ENCODE measurements at regions not wholly inside any gene's neighbourhood (a gene's known extent, or its start where the extent isn't known, plus 50 kb on each side); places are given as distances from the start of the nearest gene placed in this dataset.

GRCh38 chr3:162117961-162118360 lies 621.4 kb downstream of the OTOL1 start:
- Histone ChIP-seq H4K5ac (ENCODE audit: low read length) (no peak overlapping the region), H2BK15ac (replicated peaks; ENCODE audit: low read depth) (no peak overlapping the region), H3K4me3 (ENCODE audit: low read length) (no peak overlapping the region), H3K9ac (ENCODE audit: low read length) (no peak overlapping the region), H2BK5ac (ENCODE audit: low read length) (no peak overlapping the region), H3K79me1 (ENCODE audit: low read length) (no peaks in the 10 kb centered on the region), H3K4me2 (ENCODE audit: low read length) (no peak overlapping the region), H3K27me3 (ENCODE audit: insufficient read depth, low read length, poor library complexity) (no peaks in the 10 kb centered on the region), H3K36me3 (ENCODE audit: control insufficient read depth, insufficient read depth, low read length) (no peaks in the 10 kb centered on the region), H3K56ac (ENCODE audit: low read length) (no peak overlapping the region), H3K4me1 (ENCODE audit: control insufficient read depth, low read depth, low read length) (no peaks in the 10 kb centered on the region), H3K4ac (ENCODE audit: low read depth, low read length) (no peak overlapping the region), H3K27ac (ENCODE audit: low read depth, low read length) (no peak overlapping the region), H4K8ac (ENCODE audit: low read depth, low read length) (no peak overlapping the region), H3K79me2 (ENCODE audit: control insufficient read depth, insufficient read depth, low read length) (no peaks in the 10 kb centered on the region), H3K23ac (ENCODE audit: low read length) (no peak overlapping the region), H2BK120ac (ENCODE audit: low read depth, low read length) (no peak overlapping the region), H3K18ac (ENCODE audit: low read length) (no peak overlapping the region), H2AK5ac (ENCODE audit: low read length) (no peak overlapping the region)
- no peak for DNase-seq
- no CpG with 5 or more reads among the region's 1 CpG for WGBS (ENCODE audit: extremely low coverage, insufficient coverage, low lambda C conversion rate)

- H3K56ac ChIP-seq (ENCODE audit: low read length) = no peak overlapping the region
- no CpG with 5 or more reads among the region's 2 CpGs for WGBS (ENCODE audit: extremely low coverage, insufficient coverage, low lambda C conversion rate)
- no peak overlapping the region for H4K8ac ChIP-seq (ENCODE audit: low read depth, low read length)
Observed at GRCh38 chr3:162119651-162120050, 623.0 kb downstream of the OTOL1 start.

DNA sequence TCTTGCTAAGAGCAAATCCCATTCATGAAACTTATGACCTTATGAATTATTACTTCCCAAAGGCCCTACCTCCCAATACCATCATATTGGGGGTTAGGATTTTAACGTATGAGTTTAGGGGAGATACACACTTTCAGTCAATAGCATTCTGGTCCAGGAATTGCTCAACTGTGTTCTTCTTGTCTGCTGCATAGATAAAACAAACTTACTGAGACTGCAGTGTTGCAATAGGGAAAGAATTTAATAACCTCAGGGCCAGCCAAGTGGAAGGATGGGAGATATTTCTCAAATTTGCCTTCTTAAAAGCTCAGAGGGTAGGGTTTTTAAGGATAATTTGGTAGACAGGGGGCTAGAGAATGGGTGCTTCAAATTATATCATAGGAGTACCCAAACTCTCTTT lies 625.8 kb downstream of the OTOL1 start:
- no peaks in the 10 kb centered on the region for H3K79me2 ChIP-seq (ENCODE audit: control insufficient read depth, insufficient read depth, low read length)
- no peak for DNase-seq
- no peak overlapping the region for H3K23ac ChIP-seq (ENCODE audit: low read length)
- H3K79me1 ChIP-seq (ENCODE audit: low read length) = no peaks in the 10 kb centered on the region
- H3K4me3 ChIP-seq (ENCODE audit: low read length) = no peak overlapping the region
- H3K36me3 ChIP-seq (ENCODE audit: control insufficient read depth, insufficient read depth, low read length) = no peaks in the 10 kb centered on the region
- no peak overlapping the region for H3K27ac ChIP-seq (ENCODE audit: low read depth, low read length)
- no CpG with 5 or more reads among the region's 1 CpG for WGBS (ENCODE audit: extremely low coverage, insufficient coverage, low lambda C conversion rate)
- no peak overlapping the region for H3K9ac ChIP-seq (ENCODE audit: low read length)
- H4K8ac ChIP-seq (ENCODE audit: low read depth, low read length) = no peak overlapping the region
- no peaks in the 10 kb centered on the region for H3K27me3 ChIP-seq (ENCODE audit: insufficient read depth, low read length, poor library complexity)
- H3K4ac ChIP-seq (ENCODE audit: low read depth, low read length) = no peak overlapping the region
- no peak overlapping the region for H2BK120ac ChIP-seq (ENCODE audit: low read depth, low read length)
- no peak overlapping the region for H3K4me2 ChIP-seq (ENCODE audit: low read length)
- no peak overlapping the region for H3K56ac ChIP-seq (ENCODE audit: low read length)
- no peak overlapping the region for H2BK5ac ChIP-seq (ENCODE audit: low read length)
- H4K5ac ChIP-seq (ENCODE audit: low read length) = no peak overlapping the region
- H2BK15ac ChIP-seq (replicated peaks; ENCODE audit: low read depth) = no peak overlapping the region
- no peaks in the 10 kb centered on the region for H3K4me1 ChIP-seq (ENCODE audit: control insufficient read depth, low read depth, low read length)
- no peak overlapping the region for H3K18ac ChIP-seq (ENCODE audit: low read length)
- no peak overlapping the region for H2AK5ac ChIP-seq (ENCODE audit: low read length)

More at GRCh38 chr3:162119651-162120050, 623.0 kb downstream of the OTOL1 start:
- H2BK5ac ChIP-seq (ENCODE audit: low read length) = no peak overlapping the region
- H3K27ac ChIP-seq (ENCODE audit: low read depth, low read length) = no peak overlapping the region
- H3K18ac ChIP-seq (ENCODE audit: low read length) = no peak overlapping the region
- no peak overlapping the region for H3K23ac ChIP-seq (ENCODE audit: low read length)
- no peak overlapping the region for H3K9ac ChIP-seq (ENCODE audit: low read length)
- H3K4me1 ChIP-seq (ENCODE audit: control insufficient read depth, low read depth, low read length) = no peaks in the 10 kb centered on the region
- H3K79me1 ChIP-seq (ENCODE audit: low read length) = no peaks in the 10 kb centered on the region
- H4K5ac ChIP-seq (ENCODE audit: low read length) = no peak overlapping the region
- no peak for DNase-seq
- no peak overlapping the region for H2BK120ac ChIP-seq (ENCODE audit: low read depth, low read length)
- no peaks in the 10 kb centered on the region for H3K36me3 ChIP-seq (ENCODE audit: control insufficient read depth, insufficient read depth, low read length)
- H3K79me2 ChIP-seq (ENCODE audit: control insufficient read depth, insufficient read depth, low read length) = no peaks in the 10 kb centered on the region
- H3K4ac ChIP-seq (ENCODE audit: low read depth, low read length) = no peak overlapping the region
- H3K4me3 ChIP-seq (ENCODE audit: low read length) = no peak overlapping the region
- no peak overlapping the region for H2AK5ac ChIP-seq (ENCODE audit: low read length)
- no peak overlapping the region for H3K4me2 ChIP-seq (ENCODE audit: low read length)
- no peaks in the 10 kb centered on the region for H3K27me3 ChIP-seq (ENCODE audit: insufficient read depth, low read length, poor library complexity)
- H2BK15ac ChIP-seq (replicated peaks; ENCODE audit: low read depth) = no peak overlapping the region

DNA sequence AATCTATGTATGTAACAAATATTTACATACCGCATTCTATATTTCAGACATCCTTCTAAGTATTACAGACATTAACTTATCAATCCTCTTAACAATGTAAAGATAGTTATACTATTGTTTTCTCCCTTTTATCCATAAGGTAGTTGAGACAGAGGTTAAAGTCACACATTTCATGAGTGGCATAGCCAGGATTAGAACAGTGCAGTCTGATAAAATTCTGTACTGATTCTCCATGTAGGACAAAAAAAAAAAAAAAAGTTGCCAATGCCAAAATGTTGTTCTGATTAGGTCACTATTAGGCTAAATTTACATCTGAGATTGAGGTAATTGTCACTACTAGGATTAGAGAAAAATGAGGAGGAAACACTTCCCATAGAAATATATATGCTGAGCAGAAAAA lies 629.2 kb downstream of the OTOL1 start:
- Histone ChIP-seq H2BK120ac (ENCODE audit: low read depth, low read length) (no peak overlapping the region), H2BK15ac (replicated peaks; ENCODE audit: low read depth) (no peak overlapping the region), H3K4ac (ENCODE audit: low read depth, low read length) (no peak overlapping the region), H4K5ac (ENCODE audit: low read length) (no peak overlapping the region), H3K18ac (ENCODE audit: low read length) (no peak overlapping the region), H3K79me1 (ENCODE audit: low read length) (no peaks in the 10 kb centered on the region), H3K4me2 (ENCODE audit: low read length) (no peak overlapping the region), H3K27ac (ENCODE audit: low read depth, low read length) (no peak overlapping the region), H3K4me3 (ENCODE audit: low read length) (no peak overlapping the region), H3K36me3 (ENCODE audit: control insufficient read depth, insufficient read depth, low read length) (no peaks in the 10 kb centered on the region), H3K56ac (ENCODE audit: low read length) (no peak overlapping the region), H3K27me3 (ENCODE audit: insufficient read depth, low read length, poor library complexity) (no peaks in the 10 kb centered on the region), H2AK5ac (ENCODE audit: low read length) (no peak overlapping the region), H3K79me2 (ENCODE audit: control insufficient read depth, insufficient read depth, low read length) (no peaks in the 10 kb centered on the region), H3K9ac (ENCODE audit: low read length) (no peak overlapping the region), H4K8ac (ENCODE audit: low read depth, low read length) (no peak overlapping the region), H3K23ac (ENCODE audit: low read length) (no peak overlapping the region), H3K4me1 (ENCODE audit: control insufficient read depth, low read depth, low read length) (no peaks in the 10 kb centered on the region), H2BK5ac (ENCODE audit: low read length) (no peak overlapping the region)
- no peak for DNase-seq
- WGBS (ENCODE audit: extremely low coverage, insufficient coverage, low lambda C conversion rate) = 100% methylated on average over 1 of the region's 1 CpG

DNA sequence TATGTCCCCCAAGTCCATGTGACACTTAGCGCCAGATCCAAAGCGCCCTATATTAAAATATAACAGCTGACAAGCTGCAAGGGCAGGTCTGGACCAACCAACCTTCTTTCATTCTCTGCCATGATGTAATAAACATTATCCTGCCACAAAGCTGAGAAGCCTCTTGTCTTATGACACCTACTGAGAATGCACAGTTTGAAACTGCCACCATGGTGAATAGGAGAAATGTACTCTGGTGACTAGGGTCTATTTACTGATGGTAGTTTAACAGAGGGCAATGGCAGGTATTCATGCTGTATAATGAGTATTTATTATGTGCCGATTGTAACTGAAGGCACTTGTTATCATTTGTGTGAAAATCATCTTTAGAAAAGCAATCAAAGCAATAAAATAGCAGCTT lies 634.0 kb downstream of the OTOL1 start:
- H3K36me3 ChIP-seq (ENCODE audit: control insufficient read depth, insufficient read depth, low read length) = no peaks in the 10 kb centered on the region
- no peak overlapping the region for H2BK15ac ChIP-seq (replicated peaks; ENCODE audit: low read depth)
- H2BK5ac ChIP-seq (ENCODE audit: low read length) = no peak overlapping the region
- H3K9ac ChIP-seq (ENCODE audit: low read length) = no peak overlapping the region
- no peak overlapping the region for H3K23ac ChIP-seq (ENCODE audit: low read length)
- H3K4ac ChIP-seq (ENCODE audit: low read depth, low read length) = no peak overlapping the region
- no peaks in the 10 kb centered on the region for H3K79me1 ChIP-seq (ENCODE audit: low read length)
- H3K27ac ChIP-seq (ENCODE audit: low read depth, low read length) = no peak overlapping the region
- H4K8ac ChIP-seq (ENCODE audit: low read depth, low read length) = no peak overlapping the region
- no peaks in the 10 kb centered on the region for H3K27me3 ChIP-seq (ENCODE audit: insufficient read depth, low read length, poor library complexity)
- H3K4me3 ChIP-seq (ENCODE audit: low read length) = no peak overlapping the region
- no peak overlapping the region for H2BK120ac ChIP-seq (ENCODE audit: low read depth, low read length)
- H2AK5ac ChIP-seq (ENCODE audit: low read length) = no peak overlapping the region
- no peak overlapping the region for H3K56ac ChIP-seq (ENCODE audit: low read length)
- H4K5ac ChIP-seq (ENCODE audit: low read length) = no peak overlapping the region
- H3K4me2 ChIP-seq (ENCODE audit: low read length) = no peak overlapping the region
- no peaks in the 10 kb centered on the region for H3K4me1 ChIP-seq (ENCODE audit: control insufficient read depth, low read depth, low read length)
- H3K18ac ChIP-seq (ENCODE audit: low read length) = no peak overlapping the region
- no peak for DNase-seq
- WGBS (ENCODE audit: extremely low coverage, insufficient coverage, low lambda C conversion rate) = no CpG with 5 or more reads among the region's 3 CpGs
- H3K79me2 ChIP-seq (ENCODE audit: control insufficient read depth, insufficient read depth, low read length) = no peaks in the 10 kb centered on the region

- no peak overlapping the region for H2BK15ac ChIP-seq (replicated peaks; ENCODE audit: low read depth)
- H3K27me3 ChIP-seq (ENCODE audit: insufficient read depth, low read length, poor library complexity) = no peaks in the 10 kb centered on the region
Observed at GRCh38 chr3:162132981-162133380, 636.4 kb downstream of the OTOL1 start.

More at GRCh38 chr3:162132981-162133380, 636.4 kb downstream of the OTOL1 start:
- no peaks in the 10 kb centered on the region for H3K79me1 ChIP-seq (ENCODE audit: low read length)
- no peaks in the 10 kb centered on the region for H3K4me1 ChIP-seq (ENCODE audit: control insufficient read depth, low read depth, low read length)
- H2BK120ac ChIP-seq (ENCODE audit: low read depth, low read length) = no peak overlapping the region
- no peak overlapping the region for H2BK5ac ChIP-seq (ENCODE audit: low read length)
- no peak overlapping the region for H3K4me3 ChIP-seq (ENCODE audit: low read length)
- H4K8ac ChIP-seq (ENCODE audit: low read depth, low read length) = no peak overlapping the region
- H3K36me3 ChIP-seq (ENCODE audit: control insufficient read depth, insufficient read depth, low read length) = no peaks in the 10 kb centered on the region
- H3K56ac ChIP-seq (ENCODE audit: low read length) = no peak overlapping the region
- no peak for DNase-seq
- H3K4me2 ChIP-seq (ENCODE audit: low read length) = no peak overlapping the region
- no peak overlapping the region for H3K18ac ChIP-seq (ENCODE audit: low read length)
- H4K5ac ChIP-seq (ENCODE audit: low read length) = no peak overlapping the region
- H3K4ac ChIP-seq (ENCODE audit: low read depth, low read length) = no peak overlapping the region
- H3K79me2 ChIP-seq (ENCODE audit: control insufficient read depth, insufficient read depth, low read length) = no peaks in the 10 kb centered on the region
- H3K27ac ChIP-seq (ENCODE audit: low read depth, low read length) = no peak overlapping the region
- H2AK5ac ChIP-seq (ENCODE audit: low read length) = no peak overlapping the region
- no peak overlapping the region for H3K23ac ChIP-seq (ENCODE audit: low read length)
- no peak overlapping the region for H3K9ac ChIP-seq (ENCODE audit: low read length)
